Activated CD4-positive, alpha-beta T cell treated with anti-CD3 and anti-CD28 coated beads, Interleukin-2, amount 50 U/mL, for 24 hours (primary cell): ENCODE measurements at regions not wholly inside any gene's neighbourhood (a gene's known extent, or its start where the extent isn't known, plus 50 kb on each side); places are given as distances from the start of the nearest gene placed in this dataset.

Experiments
- DNase-seq, 2 donors: peaks; one replicate each; pipeline ENCODE4 v3.0.0-alpha.2; 2020; ENCODE audit warnings: low read depth in 1 of 2, low spot score in 1 of 2

GRCh38 chr5:124237206-124237695, 509.2 kb downstream of the ZNF608 start:
- DNase-seq: no peak

- DNase-seq: no peak
These were observed 509.9 kb downstream of the ZNF608 start for GRCh38 chr5:124236361-124237205.

- DNase-seq: no peak
These were observed 510.9 kb downstream of the ZNF608 start for GRCh38 chr5:124235576-124235975.

- no peak for DNase-seq
These were observed 511.5 kb downstream of the ZNF608 start for GRCh38 chr5:124234770-124235562.

- no peak for DNase-seq
These were observed 512.2 kb downstream of the ZNF608 start for GRCh38 chr5:124234022-124234769.

GRCh38 chr5:124232515-124232914, 513.9 kb downstream of the ZNF608 start:
- DNase-seq: no peak

GRCh38 chr5:124231802-124232201, 514.6 kb downstream of the ZNF608 start:
- no peak for DNase-seq

GRCh38 chr5:124231230-124231629, 515.2 kb downstream of the ZNF608 start:
- DNase-seq: no peak

GRCh38 chr5:124230456-124230855, 516.0 kb downstream of the ZNF608 start:
- DNase-seq: no peak

GRCh38 chr5:124229352-124229751, 517.1 kb downstream of the ZNF608 start:
- no peak for DNase-seq

GRCh38 chr5:124227914-124228313, 518.5 kb downstream of the ZNF608 start:
- DNase-seq: no peak

- no peak for DNase-seq
These were observed 526.0 kb downstream of the ZNF608 start for GRCh38 chr5:124220418-124220817.

GRCh38 chr5:124212934-124213333, 533.5 kb downstream of the ZNF608 start:
- DNase-seq: no peak

- DNase-seq: no peak
These were observed 536.1 kb downstream of the ZNF608 start for GRCh38 chr5:124210111-124210910.

- no peak for DNase-seq
These were observed 539.3 kb downstream of the ZNF608 start for GRCh38 chr5:124207118-124207517.

GRCh38 chr5:124206540-124206939, 539.9 kb downstream of the ZNF608 start:
- no peak for DNase-seq

- DNase-seq: no peak
These were observed 543.1 kb downstream of the ZNF608 start for GRCh38 chr5:124203303-124203702.

- no peak for DNase-seq
These were observed 546.1 kb downstream of the ZNF608 start for GRCh38 chr5:124200381-124200780.

- DNase-seq: no peak
These were observed 546.5 kb downstream of the ZNF608 start for GRCh38 chr5:124199893-124200292.

- DNase-seq: no peak
These were observed 551.0 kb downstream of the ZNF608 start for GRCh38 chr5:124195411-124195810.

GRCh38 chr5:124194282-124194681, 552.2 kb downstream of the ZNF608 start:
- DNase-seq: no peak
